ENCODE measurements at regions not wholly inside any gene's neighbourhood (a gene's known extent, or its start where the extent isn't known, plus 50 kb on each side); places are given as distances from the start of the nearest gene placed in this dataset.

DNA sequence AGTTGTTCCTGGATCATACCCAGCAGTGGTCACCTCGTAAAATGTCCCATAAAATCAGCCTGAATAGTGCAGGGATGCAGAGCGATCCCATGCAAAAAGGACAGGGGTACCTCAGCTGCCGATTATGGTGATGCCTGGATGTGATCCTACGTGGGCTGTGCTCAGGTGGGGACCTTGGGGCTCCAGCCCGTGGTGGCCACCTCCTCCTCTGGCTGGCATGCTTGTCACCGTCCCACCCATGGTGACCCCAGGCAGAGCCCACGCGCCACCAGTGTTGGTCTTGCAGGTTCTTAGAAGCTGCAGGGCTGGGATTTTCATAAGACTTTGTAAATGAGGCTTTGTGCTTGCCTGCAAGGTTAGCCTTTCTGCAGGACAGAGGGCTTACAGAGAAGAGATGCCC is 97.2 kb downstream of the GLRX3 start:
- DNase-seq (ENCODE audit: low read depth), result no peak
- CTCF ChIA-PET, result no interaction called here
- TF ChIP-seq, protein P1, sequence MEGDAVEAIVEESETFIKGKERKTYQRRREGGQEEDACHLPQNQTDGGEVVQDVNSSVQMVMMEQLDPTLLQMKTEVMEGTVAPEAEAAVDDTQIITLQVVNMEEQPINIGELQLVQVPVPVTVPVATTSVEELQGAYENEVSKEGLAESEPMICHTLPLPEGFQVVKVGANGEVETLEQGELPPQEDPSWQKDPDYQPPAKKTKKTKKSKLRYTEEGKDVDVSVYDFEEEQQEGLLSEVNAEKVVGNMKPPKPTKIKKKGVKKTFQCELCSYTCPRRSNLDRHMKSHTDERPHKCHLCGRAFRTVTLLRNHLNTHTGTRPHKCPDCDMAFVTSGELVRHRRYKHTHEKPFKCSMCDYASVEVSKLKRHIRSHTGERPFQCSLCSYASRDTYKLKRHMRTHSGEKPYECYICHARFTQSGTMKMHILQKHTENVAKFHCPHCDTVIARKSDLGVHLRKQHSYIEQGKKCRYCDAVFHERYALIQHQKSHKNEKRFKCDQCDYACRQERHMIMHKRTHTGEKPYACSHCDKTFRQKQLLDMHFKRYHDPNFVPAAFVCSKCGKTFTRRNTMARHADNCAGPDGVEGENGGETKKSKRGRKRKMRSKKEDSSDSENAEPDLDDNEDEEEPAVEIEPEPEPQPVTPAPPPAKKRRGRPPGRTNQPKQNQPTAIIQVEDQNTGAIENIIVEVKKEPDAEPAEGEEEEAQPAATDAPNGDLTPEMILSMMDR (IDR thresholded peaks at IDR 0.05; ENCODE audit: insufficient read depth, low read depth, low read length), result no peak
- Histone ChIP-seq H3K36me3 (ENCODE audit: control insufficient read depth, insufficient read depth, low read length) (no peaks in the 10 kb centered on the region), H3K4me3 (ENCODE audit: low read depth, low read length) (no peak overlapping the region), H3K27me3 (ENCODE audit: control insufficient read depth, insufficient read depth, low read length) (no peaks in the 10 kb centered on the region)
- POLR2A ChIA-PET, result no interaction called here

DNA sequence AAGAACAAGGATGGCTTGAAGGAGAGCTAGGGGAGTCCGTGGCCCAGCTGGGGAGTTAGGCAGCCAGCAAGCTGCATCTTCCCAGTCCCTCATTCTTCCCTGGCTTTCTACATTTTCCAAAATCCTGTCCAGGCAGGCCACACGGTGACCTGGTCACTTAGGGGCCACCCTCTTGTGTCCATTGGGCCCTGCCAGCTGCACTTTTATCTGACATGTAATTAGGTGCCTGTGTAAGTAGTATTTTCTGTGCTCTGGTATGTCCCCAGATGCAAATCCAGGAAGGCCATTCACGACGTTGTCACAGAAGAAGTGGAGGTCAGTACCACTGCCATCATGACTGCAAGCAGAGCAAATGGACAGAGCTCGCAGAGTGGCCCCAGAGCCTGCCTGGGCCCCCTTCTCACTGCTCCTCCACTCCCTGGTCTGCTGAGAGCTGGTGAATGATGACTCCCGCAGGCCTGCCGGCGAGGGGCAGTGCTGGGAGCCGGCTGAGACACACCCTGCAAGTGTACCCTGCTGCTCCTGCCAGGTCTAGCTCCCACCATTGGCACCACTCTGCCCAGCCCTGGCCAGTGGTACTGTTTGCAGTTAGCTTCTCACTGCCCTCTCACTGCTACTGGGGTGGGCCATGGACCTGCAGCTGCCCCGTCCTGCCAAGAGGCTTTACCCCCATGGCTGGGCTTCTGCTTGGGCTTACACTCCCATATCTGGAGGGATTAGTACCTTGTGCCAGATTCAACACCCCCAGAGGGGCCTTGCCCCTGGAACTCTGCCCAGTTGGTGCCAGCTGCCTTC is 98.2 kb downstream of the GLRX3 start:
- ChIA-PET POLR2A (no interaction called here), CTCF (no interaction called here)
- no peaks in the 10 kb centered on the region for H3K27me3 ChIP-seq (ENCODE audit: control insufficient read depth, insufficient read depth, low read length)
- DNase-seq (ENCODE audit: low read depth), result no peak
- H3K4me3 ChIP-seq (ENCODE audit: low read depth, low read length), result no peak overlapping the region
- TF ChIP-seq, protein P1 (IDR thresholded peaks at IDR 0.05; ENCODE audit: insufficient read depth, low read depth, low read length), result no peak
- no peaks in the 10 kb centered on the region for H3K36me3 ChIP-seq (ENCODE audit: control insufficient read depth, insufficient read depth, low read length)

DNA sequence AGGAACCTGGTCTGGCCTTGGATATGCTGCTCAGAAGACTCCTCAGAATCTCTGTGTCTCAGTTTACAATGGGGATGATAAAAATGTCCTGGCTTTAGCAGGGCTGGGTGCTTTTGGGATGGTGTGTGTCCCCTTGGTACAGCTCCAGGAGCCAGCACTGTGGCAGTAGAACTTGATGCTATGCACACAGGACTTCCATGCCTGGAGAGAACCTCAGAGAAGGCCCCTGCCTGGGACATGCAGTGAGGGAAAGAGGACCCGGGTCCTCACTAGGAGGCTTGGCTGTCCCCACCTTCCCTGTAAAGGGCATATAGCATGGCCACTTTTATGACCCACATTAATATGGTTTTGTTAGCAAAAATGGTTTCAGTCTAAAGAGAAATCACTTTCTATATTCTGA is 100.5 kb downstream of the GLRX3 start:
- POLR2A ChIA-PET, result no interaction called here
- Histone ChIP-seq H3K4me3 (ENCODE audit: low read depth, low read length) (no peak overlapping the region), H3K36me3 (ENCODE audit: control insufficient read depth, insufficient read depth, low read length) (no peaks in the 10 kb centered on the region), H3K27me3 (ENCODE audit: control insufficient read depth, insufficient read depth, low read length) (no peaks in the 10 kb centered on the region)
- no peak for DNase-seq (ENCODE audit: low read depth)
- TF ChIP-seq, protein P1 (IDR thresholded peaks at IDR 0.05; ENCODE audit: insufficient read depth, low read depth, low read length), result no peak
- CTCF ChIA-PET, result no interaction called here

DNA sequence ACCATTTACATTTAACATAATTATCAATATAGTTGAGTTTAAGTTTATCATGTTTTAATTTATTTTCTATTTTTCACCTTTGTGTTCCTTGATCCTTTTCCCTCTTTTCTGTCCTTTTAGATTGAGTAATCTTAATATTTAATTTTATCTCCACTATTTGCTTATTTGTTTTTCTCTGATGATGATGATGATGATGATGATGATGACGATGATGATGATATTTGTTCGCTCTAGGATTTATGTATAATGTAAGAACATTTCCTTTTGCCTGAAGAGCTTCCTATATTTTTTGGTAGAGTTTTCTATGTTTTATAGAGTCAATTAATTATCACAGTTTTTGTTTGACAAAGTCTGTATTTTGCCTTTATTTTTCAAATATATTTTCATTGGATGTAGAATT is 104.2 kb downstream of the GLRX3 start:
- H3K36me3 ChIP-seq (ENCODE audit: control insufficient read depth, insufficient read depth, low read length), result no peaks in the 10 kb centered on the region
- DNase-seq (ENCODE audit: low read depth), result no peak
- CTCF ChIA-PET, result no interaction called here
- POLR2A ChIA-PET, result no interaction called here
- H3K4me3 ChIP-seq (ENCODE audit: low read depth, low read length), result no peak overlapping the region
- TF ChIP-seq, protein P1 (IDR thresholded peaks at IDR 0.05; ENCODE audit: insufficient read depth, low read depth, low read length), result no peak
- H3K27me3 ChIP-seq (ENCODE audit: control insufficient read depth, insufficient read depth, low read length), result no peaks in the 10 kb centered on the region

DNA sequence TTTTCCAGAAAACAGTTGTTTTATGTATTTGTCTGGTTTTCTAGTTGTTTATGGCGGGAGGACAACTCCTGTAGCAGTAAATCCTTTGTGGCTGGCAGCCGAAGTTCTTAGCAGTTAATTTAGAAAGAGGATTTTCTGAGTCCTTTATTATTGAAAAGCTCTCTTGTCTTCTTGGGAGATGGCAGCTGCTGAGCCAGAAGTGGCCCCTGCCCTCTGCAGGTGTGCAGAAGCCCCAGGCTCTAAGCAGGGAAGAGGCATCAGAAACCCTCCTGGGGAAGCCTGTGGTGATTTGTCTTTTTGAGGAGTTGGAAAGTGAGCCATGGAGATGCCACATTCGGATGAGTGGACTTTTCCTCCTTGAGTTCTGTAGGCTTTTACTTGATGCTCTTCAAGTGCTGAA is 106.3 kb downstream of the GLRX3 start:
- ChIA-PET POLR2A (no interaction called here), CTCF (interaction anchor here (0.6 kb wide), 1 partner anchor 404 kb away, joined by 3 read pairs; no protein-coding TSS in a partner anchor)
- Histone ChIP-seq H3K4me3 (ENCODE audit: low read depth, low read length) (no peak overlapping the region), H3K27me3 (ENCODE audit: control insufficient read depth, insufficient read depth, low read length) (no peaks in the 10 kb centered on the region), H3K36me3 (ENCODE audit: control insufficient read depth, insufficient read depth, low read length) (no peaks in the 10 kb centered on the region)
- TF ChIP-seq, protein P1 (IDR thresholded peaks at IDR 0.05; ENCODE audit: insufficient read depth, low read depth, low read length), result no peak
- no peak for DNase-seq (ENCODE audit: low read depth)

Data from BJ (cell line).